GM12873 (cell line): ENCODE measurements at regions not wholly inside any gene's neighbourhood (a gene's known extent, or its start where the extent isn't known, plus 50 kb on each side); places are given as distances from the start of the nearest gene placed in this dataset.
A peak's percentile ranks its signal among the peaks of the same experiment; 100 is the strongest.

Experiments used
- CTCF ChIP-seq: IDR thresholded peaks from 2 replicates; pipeline ENCODE4 v1.5.1; 2012; ENCODE audit warnings: low read depth, mild to moderate bottlenecking, moderate library complexity, low read length, control low read depth; ENCODE audit not compliant: insufficient read depth; ENCODE audit errors: missing control alignments

- no peak for TF ChIP-seq CTCF
Observed at GRCh38 chr7:123060446-123060845, 64.9 kb upstream of the TAS2R16 start.

DNA sequence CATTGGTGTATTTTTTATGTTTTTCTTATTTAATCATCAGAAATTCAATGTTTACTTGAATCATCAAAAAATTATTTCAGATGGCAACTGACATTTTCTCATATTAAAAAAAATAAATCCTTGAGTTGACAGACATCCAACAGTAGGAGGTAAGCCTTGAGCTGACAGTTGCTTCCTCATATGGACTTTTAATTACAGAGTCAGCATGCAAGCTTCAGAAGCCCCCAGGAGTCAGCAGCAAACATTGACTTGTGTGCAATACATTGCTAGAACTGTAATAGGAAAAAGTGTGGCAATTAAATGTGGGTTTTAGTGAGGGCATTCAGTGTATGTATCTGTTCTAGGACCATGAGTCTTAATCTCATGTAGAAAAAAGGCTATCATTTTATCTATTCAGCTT is 62.4 kb upstream of the TAS2R16 start:
- no peak for TF ChIP-seq CTCF

GRCh38 chr7:123054357-123055133 is 59.0 kb upstream of the TAS2R16 start:
- TF ChIP-seq CTCF = peak; percentile 19

- no peak for TF ChIP-seq CTCF
Observed at GRCh38 chr7:123051916-123052315, 56.4 kb upstream of the TAS2R16 start.

GRCh38 chr7:123047955-123048354 is 52.5 kb upstream of the TAS2R16 start:
- no peak for TF ChIP-seq CTCF
